ENCODE measurements at regions not wholly inside any gene's neighbourhood (a gene's known extent, or its start where the extent isn't known, plus 50 kb on each side); places are given as distances from the start of the nearest gene placed in this dataset.

DNA sequence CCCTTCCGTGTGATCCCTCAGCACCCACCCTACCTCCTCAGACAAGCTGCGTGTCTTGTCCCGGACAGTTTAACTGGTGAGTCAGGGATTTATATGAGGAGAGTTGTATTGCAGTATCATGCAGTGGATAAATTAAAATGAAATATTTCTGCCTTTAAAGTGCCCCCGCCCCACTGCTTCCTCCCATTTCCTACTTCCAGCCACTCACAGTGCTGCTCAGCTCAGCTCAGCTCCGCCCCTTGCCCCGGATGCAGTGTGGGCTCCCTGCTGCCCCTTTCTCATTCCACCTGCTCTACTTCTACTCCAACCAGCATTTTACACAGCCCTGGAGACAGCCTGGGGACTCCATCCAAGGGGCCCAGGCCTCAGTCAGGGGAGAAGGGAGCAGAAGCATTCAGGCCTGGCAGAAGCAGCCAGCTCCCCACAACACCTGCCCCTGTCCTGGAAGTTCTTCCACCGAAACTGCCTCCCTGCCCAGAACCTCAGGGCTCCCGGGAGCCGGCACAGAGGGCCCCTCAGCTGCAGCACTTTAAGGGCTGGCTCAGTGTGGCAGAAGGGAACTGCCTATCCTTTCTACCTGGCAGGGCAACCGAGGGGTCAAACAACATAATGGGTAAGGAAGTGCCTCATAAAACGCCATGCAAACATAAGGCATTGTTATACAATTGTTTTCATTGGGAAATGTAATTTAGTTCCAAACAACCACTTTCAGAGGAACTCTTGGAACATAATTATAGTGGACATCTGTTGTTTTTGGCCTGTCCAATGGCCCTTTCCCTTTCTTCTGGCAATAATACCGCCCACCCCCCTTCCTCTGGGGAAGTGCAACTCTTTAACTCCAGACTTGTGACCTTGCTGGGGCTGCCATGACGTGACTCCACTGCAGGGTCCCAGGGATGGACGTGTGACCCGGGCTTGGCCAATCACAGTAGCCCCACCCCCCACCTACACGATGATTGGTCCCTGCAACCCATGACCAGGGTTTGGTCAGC, 102.3 kb downstream of the LIPG start:
- TF ChIP-seq CTCF (IDR thresholded peaks at IDR 0.05; ENCODE audit: low read depth, low read length) (no peak), MYC (IDR thresholded peaks at IDR 0.05; ENCODE audit: low read depth, low read length) (no peak), POLR2A (IDR thresholded peaks at IDR 0.05; ENCODE audit: extremely low read depth, insufficient read length) (no peak)
- TF ChIP-seq, protein P1, sequence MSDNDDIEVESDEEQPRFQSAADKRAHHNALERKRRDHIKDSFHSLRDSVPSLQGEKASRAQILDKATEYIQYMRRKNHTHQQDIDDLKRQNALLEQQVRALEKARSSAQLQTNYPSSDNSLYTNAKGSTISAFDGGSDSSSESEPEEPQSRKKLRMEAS (IDR thresholded peaks at IDR 0.05; ENCODE audit: low read depth, low read length) = no peak
- H3K4me3 ChIP-seq (ENCODE audit: low read depth, low read length) = no peak overlapping the region
- DNase-seq (ENCODE audit: low read depth) = no peak

GRCh38 chr18:49662506-49662905, 100.6 kb downstream of the LIPG start:
- no peak for TF ChIP-seq POLR2A (IDR thresholded peaks at IDR 0.05; ENCODE audit: extremely low read depth, insufficient read length)
- TF ChIP-seq CTCF (IDR thresholded peaks at IDR 0.05; ENCODE audit: low read depth, low read length) = no peak
- TF ChIP-seq, protein P1 (IDR thresholded peaks at IDR 0.05; ENCODE audit: low read depth, low read length) = no peak
- DNase-seq (ENCODE audit: low read depth) = no peak
- no peak overlapping the region for H3K4me3 ChIP-seq (ENCODE audit: low read depth, low read length)

DNA sequence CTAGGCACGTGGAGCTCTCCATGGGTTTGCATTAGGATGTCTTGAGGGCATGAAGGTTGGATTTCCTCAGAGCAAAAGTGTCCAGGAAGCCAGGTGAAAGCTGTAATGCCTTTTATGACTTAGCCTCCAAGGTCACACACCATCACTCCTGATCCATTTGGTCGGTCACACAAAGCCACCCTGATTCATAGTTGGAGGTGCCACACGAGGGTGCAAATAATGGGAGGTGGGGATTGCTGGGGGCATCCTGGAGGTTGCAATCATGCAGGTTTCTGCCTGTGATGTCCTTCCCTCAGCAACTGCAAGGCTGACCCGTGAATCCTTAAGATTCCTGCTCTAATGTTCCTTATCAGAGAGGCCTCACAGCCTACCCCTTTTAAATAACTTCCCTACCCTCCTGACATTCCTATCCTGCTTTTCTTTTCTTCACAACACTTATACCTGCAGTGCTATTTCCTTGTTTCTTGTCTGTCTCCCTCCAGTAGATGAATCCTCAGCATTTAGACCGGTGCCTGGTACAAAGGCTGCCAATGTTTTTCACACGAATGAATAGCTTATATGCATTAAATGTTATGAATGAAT, 97.1 kb downstream of the LIPG start:
- DNase-seq (ENCODE audit: low read depth) = no peak
- TF ChIP-seq POLR2A (IDR thresholded peaks at IDR 0.05; ENCODE audit: extremely low read depth, insufficient read length) = no peak
- TF ChIP-seq MYC (IDR thresholded peaks at IDR 0.05; ENCODE audit: low read depth, low read length) = no peak
- TF ChIP-seq, protein P1 (IDR thresholded peaks at IDR 0.05; ENCODE audit: low read depth, low read length) = no peak
- TF ChIP-seq CTCF (IDR thresholded peaks at IDR 0.05; ENCODE audit: low read depth, low read length) = no peak
- H3K4me3 ChIP-seq (ENCODE audit: low read depth, low read length) = no peak overlapping the region

GRCh38 chr18:49656073-49656692, 94.3 kb downstream of the LIPG start:
- TF ChIP-seq MYC (IDR thresholded peaks at IDR 0.05; ENCODE audit: low read depth, low read length) (no peak), POLR2A (IDR thresholded peaks at IDR 0.05; ENCODE audit: extremely low read depth, insufficient read length) (no peak), CTCF (IDR thresholded peaks at IDR 0.05; ENCODE audit: low read depth, low read length) (no peak)
- TF ChIP-seq, protein P1 (IDR thresholded peaks at IDR 0.05; ENCODE audit: low read depth, low read length) = no peak
- no peak overlapping the region for H3K4me3 ChIP-seq (ENCODE audit: low read depth, low read length)
- DNase-seq (ENCODE audit: low read depth) = peak; percentile 41

DNA sequence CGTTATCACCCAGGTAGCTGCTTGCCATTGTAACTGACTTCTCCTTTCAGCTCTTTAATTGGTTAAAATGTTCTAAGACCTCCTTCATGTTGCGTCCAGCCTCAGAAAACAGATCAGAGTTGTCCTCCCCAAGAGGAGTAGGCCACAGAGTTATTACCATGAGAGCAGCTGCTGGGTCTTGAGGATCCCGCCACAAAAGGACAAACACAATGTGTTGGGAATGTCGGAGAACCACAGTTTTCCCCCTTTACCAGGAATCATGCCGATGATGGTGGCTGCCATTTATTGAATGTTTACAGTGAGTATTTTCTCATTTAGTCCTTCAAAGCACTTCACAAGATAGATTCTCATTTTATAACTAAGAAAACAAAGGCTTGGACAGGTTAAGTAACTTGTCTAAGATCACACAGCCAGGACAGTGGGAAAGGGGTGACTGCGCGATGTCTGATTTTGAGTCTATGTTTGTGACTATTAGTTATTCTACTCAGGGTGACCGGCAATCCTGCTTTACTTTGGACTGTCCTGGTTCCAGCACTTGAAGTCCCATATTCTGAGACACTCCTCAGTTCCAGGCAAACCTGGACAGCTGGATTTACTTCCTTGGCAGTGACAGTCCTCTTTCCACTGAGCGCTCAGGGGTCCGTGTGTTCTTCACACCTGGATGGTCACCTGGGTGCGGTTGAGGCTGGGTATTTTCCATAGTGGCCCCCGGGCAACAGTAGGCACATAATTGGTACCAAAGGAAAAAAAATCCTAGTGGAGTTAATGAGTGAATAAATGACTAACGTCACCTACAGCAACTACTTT, 93.6 kb downstream of the LIPG start:
- H3K4me3 ChIP-seq (ENCODE audit: low read depth, low read length) = no peak overlapping the region
- no peak for DNase-seq (ENCODE audit: low read depth)
- TF ChIP-seq CTCF (IDR thresholded peaks at IDR 0.05; ENCODE audit: low read depth, low read length) (no peak), POLR2A (IDR thresholded peaks at IDR 0.05; ENCODE audit: extremely low read depth, insufficient read length) (no peak), MYC (IDR thresholded peaks at IDR 0.05; ENCODE audit: low read depth, low read length) (no peak)
- TF ChIP-seq, protein P1 (IDR thresholded peaks at IDR 0.05; ENCODE audit: low read depth, low read length) = no peak

All from NB4 (cell line).